ENCODE measurements at regions not wholly inside any gene's neighbourhood (a gene's known extent, or its start where the extent isn't known, plus 50 kb on each side); places are given as distances from the start of the nearest gene placed in this dataset.

GRCh38 chr10:106520698-106521097 lies 643.8 kb downstream of the SORCS1 start:
- no peak overlapping the region for H3K4me3 Mint-ChIP-seq
- CTCF ChIA-PET: no interaction called here
- DNase-seq (no peak), ATAC-seq (no peak)
- H3K27me3 Mint-ChIP-seq: no peaks in the 10 kb centered on the region
- H3K27ac Mint-ChIP-seq: no peak overlapping the region
- no peaks in the 10 kb centered on the region for H3K36me3 Mint-ChIP-seq
- H3K9me3 Mint-ChIP-seq (ENCODE audit: low read depth): peaks cover 8% of the 10 kb centered on the region
- no peaks in the 10 kb centered on the region for H3K4me1 Mint-ChIP-seq

DNA sequence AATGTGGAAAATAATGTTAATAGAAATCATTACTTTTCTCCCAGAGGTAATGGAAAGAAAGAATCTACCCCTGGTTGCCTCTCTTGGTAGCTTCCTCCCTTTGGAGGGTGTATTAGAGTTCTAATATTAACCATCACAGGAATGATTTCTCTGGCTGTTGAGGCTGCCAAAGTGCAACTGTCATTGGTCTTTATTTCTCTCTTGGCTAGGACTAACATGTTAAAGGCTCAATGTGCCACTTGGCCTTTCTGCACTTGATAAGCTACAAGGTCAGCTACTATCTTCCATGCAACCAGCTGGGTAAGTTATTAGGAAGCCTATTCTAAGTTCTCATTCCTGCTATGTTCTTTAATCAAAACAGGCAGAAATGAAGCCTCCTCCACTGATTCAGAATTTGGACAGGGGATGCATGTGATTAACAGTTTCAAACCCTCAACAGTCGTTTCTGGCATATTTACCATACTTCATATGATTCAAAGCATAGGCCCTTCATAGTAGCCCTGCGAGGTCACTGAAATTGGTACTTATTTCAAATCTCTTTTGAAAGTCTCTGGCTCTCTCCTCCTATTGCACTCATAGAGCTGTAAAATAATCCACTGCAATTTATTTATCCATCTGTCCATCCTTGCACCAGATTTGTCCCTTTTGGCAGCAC lies 645.0 kb downstream of the SORCS1 start:
- Mint-ChIP-seq H3K27ac (no peak overlapping the region), H3K9me3 (ENCODE audit: low read depth) (peaks cover 8% of the 10 kb centered on the region)

DNA sequence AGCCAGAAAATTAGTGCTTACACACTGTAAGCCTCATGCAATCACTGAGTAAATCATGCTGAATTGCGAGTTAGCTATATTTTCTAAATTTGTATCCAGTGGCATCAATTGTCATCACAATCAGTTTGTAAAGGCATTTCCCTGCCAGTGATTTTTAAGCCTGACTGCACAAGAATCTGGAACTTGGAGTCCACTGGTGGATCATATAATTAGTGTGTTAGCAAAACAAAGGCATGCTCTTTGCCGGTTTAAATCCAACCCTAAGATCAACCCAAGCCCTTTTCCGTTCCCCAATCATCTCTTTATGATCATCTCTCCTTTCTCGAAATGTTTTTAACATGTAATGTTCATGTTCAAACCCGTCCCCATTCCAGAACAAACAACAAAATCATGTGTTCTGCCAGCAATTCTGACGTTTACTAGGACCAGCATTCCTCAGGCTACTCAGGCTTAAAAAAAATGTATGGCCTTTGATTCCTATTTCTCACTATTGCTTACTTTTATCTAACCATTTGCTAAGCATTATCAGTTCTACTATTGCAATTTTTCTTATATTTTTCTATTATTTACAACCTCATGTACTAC lies 649.2 kb downstream of the SORCS1 start:
- ATAC-seq: no peak
- Mint-ChIP-seq H3K4me1 (no peaks in the 10 kb centered on the region), H3K9me3 (ENCODE audit: low read depth) (peaks cover 3% of the 10 kb centered on the region), H3K27ac (no peak overlapping the region), H3K27me3 (no peaks in the 10 kb centered on the region), H3K4me3 (no peak overlapping the region), H3K36me3 (no peaks in the 10 kb centered on the region)
- DNase-seq: no peak
- CTCF ChIA-PET: no interaction called here

More for the DNA sequence above, 645.0 kb downstream of the SORCS1 start:
- CTCF ChIA-PET: no interaction called here
- Mint-ChIP-seq H3K36me3 (no peaks in the 10 kb centered on the region), H3K4me3 (no peak overlapping the region), H3K27me3 (no peaks in the 10 kb centered on the region), H3K4me1 (no peaks in the 10 kb centered on the region)
- no peak for ATAC-seq
- DNase-seq: no peak

GRCh38 chr10:106513352-106513771 lies 651.1 kb downstream of the SORCS1 start:
- no peaks in the 10 kb centered on the region for H3K4me1 Mint-ChIP-seq
- no peak overlapping the region for H3K4me3 Mint-ChIP-seq
- ATAC-seq: no peak
- no peaks in the 10 kb centered on the region for H3K27me3 Mint-ChIP-seq
- no peak for DNase-seq
- no peak overlapping the region for H3K27ac Mint-ChIP-seq
- no peaks in the 10 kb centered on the region for H3K36me3 Mint-ChIP-seq
- CTCF ChIA-PET: no interaction called here
- no peaks in the 10 kb centered on the region for H3K9me3 Mint-ChIP-seq (ENCODE audit: low read depth)

DNA sequence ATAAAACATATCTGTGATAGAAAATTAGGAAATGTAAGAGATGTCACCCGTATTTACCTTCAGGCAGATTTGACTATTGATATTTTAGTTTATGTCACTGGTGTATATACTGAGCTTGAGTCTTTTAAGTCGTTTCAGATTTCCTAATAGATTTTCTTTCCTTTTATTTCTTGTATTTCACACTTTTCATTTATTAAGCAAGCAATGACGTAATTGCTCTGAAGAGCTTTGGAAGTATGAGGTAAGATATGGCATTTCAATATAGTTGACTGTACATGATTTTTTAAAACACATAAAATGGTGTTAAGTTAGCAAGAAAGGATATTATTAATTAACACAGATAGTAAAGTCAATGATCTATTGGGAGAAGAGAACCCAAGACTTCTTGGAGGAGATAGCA lies 652.6 kb downstream of the SORCS1 start:
- H3K27me3 Mint-ChIP-seq: no peaks in the 10 kb centered on the region
- no peak overlapping the region for H3K4me3 Mint-ChIP-seq
- CTCF ChIA-PET: no interaction called here
- ATAC-seq (no peak), DNase-seq (no peak)
- H3K4me1 Mint-ChIP-seq: no peaks in the 10 kb centered on the region
- no peaks in the 10 kb centered on the region for H3K9me3 Mint-ChIP-seq (ENCODE audit: low read depth)
- no peak overlapping the region for H3K27ac Mint-ChIP-seq
- H3K36me3 Mint-ChIP-seq: no peaks in the 10 kb centered on the region

- H3K27me3 Mint-ChIP-seq: no peaks in the 10 kb centered on the region
- H3K4me3 Mint-ChIP-seq: no peak overlapping the region
- no peaks in the 10 kb centered on the region for H3K36me3 Mint-ChIP-seq
- H3K27ac Mint-ChIP-seq: no peak overlapping the region
- H3K9me3 Mint-ChIP-seq (ENCODE audit: low read depth): peaks cover under 1% of the 10 kb centered on the region
- no peaks in the 10 kb centered on the region for H3K4me1 Mint-ChIP-seq
- DNase-seq: no peak
- CTCF ChIA-PET: no interaction called here
- ATAC-seq: no peak
Observed at GRCh38 chr10:106508950-106509349, 655.6 kb downstream of the SORCS1 start.

DNA sequence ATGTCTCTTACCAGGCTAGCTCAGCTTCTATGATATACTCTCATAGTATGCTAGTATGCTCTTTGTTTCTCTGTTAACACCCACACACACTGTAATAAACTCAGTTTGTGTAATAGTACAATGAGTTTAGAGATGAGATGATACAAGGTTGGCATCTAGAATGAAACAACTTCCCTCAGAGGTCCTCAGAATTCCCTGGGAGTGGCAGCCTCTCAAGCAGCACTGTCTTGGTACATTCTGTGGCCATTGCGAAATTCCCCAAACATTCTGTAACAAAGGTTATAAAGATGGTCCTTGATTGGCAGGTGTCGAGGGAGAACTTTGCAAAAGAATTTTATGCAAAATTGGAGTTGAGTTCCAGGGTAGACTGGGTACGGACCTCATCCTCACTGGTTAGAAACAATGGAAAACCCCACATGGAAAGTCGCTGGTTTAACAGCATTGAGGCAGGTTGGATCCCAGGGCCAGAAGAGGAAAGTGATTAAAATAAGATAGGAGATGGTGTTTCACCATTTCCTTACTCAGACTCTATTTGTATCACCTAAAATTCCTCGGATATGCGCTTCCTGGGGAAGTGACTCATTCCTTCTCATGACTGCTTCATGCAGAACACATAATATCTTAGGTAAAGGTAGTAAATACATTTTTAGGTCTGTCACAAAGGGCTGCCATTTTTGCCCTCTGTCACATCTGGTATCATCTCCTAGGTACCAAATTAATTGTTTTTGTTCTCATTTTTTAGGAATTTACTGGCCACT lies 657.8 kb downstream of the SORCS1 start:
- CTCF ChIA-PET: no interaction called here
- no peaks in the 10 kb centered on the region for H3K36me3 Mint-ChIP-seq
- H3K27ac Mint-ChIP-seq: no peak overlapping the region
- peaks cover 2% of the 10 kb centered on the region for H3K9me3 Mint-ChIP-seq (ENCODE audit: low read depth)
- H3K4me3 Mint-ChIP-seq: no peak overlapping the region
- no peak for DNase-seq
- H3K4me1 Mint-ChIP-seq: no peaks in the 10 kb centered on the region
- no peaks in the 10 kb centered on the region for H3K27me3 Mint-ChIP-seq
- no peak for ATAC-seq

DNA sequence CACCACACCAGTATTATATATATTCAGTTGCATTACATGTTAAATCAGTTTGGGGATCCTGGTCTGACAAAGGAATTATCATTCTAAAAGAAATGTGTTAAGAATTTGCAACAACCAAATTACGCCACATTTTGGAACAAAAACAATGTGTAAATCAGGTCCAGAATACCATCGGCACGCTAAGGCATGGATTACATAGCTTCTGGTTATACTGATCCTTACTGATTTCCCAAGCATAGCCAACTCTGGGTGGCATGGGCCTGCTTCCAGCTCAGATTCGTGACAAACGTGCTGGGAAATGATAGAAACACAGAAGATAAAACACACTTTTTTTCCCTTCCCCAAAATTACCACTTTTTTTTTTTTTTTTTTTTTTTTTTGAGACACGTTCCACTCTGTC lies 660.0 kb downstream of the SORCS1 start:
- CTCF ChIA-PET: no interaction called here
- H3K4me1 Mint-ChIP-seq: no peaks in the 10 kb centered on the region

GRCh38 chr10:106502641-106503040 lies 661.9 kb downstream of the SORCS1 start:
- Mint-ChIP-seq H3K4me1 (no peaks in the 10 kb centered on the region), H3K27ac (no peak overlapping the region), H3K36me3 (no peaks in the 10 kb centered on the region), H3K4me3 (no peak overlapping the region), H3K27me3 (no peaks in the 10 kb centered on the region), H3K9me3 (ENCODE audit: low read depth) (peaks cover 10% of the 10 kb centered on the region)
- CTCF ChIA-PET: no interaction called here
- ATAC-seq (no peak), DNase-seq (no peak)

More for the DNA sequence above, 660.0 kb downstream of the SORCS1 start:
- H3K9me3 Mint-ChIP-seq (ENCODE audit: low read depth): peaks cover 4% of the 10 kb centered on the region
- ATAC-seq: no peak
- H3K36me3 Mint-ChIP-seq: no peaks in the 10 kb centered on the region
- no peak overlapping the region for H3K27ac Mint-ChIP-seq
- H3K27me3 Mint-ChIP-seq: no peaks in the 10 kb centered on the region
- no peak for DNase-seq
- no peak overlapping the region for H3K4me3 Mint-ChIP-seq

- H3K4me1 Mint-ChIP-seq: no peaks in the 10 kb centered on the region
- H3K36me3 Mint-ChIP-seq: no peaks in the 10 kb centered on the region
- H3K9me3 Mint-ChIP-seq (ENCODE audit: low read depth): peaks cover 10% of the 10 kb centered on the region
- no peak for ATAC-seq
- H3K4me3 Mint-ChIP-seq: no peak overlapping the region
- DNase-seq: no peak
- CTCF ChIA-PET: no interaction called here
- no peak overlapping the region for H3K27ac Mint-ChIP-seq
- no peaks in the 10 kb centered on the region for H3K27me3 Mint-ChIP-seq
Observed at GRCh38 chr10:106500925-106501525, 663.5 kb downstream of the SORCS1 start.

DNA sequence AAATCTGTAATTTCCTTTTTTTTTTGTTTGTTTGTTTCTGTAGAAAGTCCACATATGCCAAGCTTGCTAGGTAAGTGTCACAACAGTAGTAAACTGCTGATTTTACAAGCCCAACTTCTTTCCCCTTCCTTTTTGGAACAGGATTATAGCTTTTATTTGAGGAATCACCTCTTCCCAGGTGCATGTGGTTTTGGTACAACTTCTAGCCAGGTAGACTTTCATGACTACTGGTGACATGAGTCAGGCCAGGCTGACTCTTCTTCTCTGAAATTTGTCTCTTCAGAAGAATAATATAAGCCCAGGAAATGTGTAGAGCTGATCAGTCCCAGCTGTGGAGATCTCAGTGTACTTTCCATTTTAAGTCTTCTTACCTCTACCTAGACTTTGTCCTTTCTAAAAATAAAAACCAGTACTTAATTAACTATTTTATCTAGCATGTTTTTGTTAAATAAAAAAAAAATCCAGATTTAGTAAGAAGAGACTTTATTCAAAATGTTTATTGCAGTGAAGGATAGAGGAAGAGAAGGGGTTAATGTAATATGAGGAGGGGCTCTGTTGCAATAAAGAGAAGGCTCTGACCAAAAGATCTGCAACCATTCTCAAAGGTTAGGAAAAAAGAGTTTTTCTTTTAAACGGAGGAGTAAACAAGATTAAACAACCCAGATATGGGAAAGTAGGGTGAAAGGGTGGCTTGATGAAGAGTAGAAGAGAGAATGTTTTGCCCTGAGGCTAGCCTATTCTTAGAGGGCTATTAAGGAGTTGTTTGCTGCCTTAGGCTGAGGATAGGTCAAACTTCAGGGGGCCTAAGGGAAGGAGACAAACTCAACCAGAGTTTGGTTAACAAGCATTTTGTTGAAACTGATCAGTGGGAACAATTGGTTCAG lies 664.2 kb downstream of the SORCS1 start:
- no peak overlapping the region for H3K27ac Mint-ChIP-seq
- DNase-seq: no peak
- H3K9me3 Mint-ChIP-seq (ENCODE audit: low read depth): peaks cover 10% of the 10 kb centered on the region
- H3K36me3 Mint-ChIP-seq: no peaks in the 10 kb centered on the region
- CTCF ChIA-PET: no interaction called here
- no peak overlapping the region for H3K4me3 Mint-ChIP-seq
- H3K27me3 Mint-ChIP-seq: no peaks in the 10 kb centered on the region
- ATAC-seq: no peak
- H3K4me1 Mint-ChIP-seq: no peaks in the 10 kb centered on the region

DNA sequence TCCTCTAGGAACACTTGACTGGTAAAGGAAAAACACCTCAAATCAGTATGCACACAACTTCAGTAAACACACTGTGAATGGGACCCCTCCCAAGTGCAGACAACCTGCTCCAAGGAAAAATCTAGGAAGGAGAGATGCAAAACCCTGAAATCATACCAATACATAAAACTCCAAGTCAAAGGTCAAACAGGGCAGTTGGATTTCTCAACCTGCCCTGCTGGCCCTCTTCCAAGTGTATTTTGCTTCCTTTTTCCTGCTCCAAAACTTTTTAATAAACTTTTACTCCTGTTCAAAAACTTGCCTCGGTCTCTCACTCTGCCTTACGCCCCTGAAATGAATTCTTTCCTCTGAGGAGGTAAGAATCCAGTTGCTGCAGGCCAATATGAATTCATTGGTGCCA lies 665.1 kb downstream of the SORCS1 start:
- CTCF ChIA-PET: no interaction called here
- no peaks in the 10 kb centered on the region for H3K4me1 Mint-ChIP-seq
- peaks cover 10% of the 10 kb centered on the region for H3K9me3 Mint-ChIP-seq (ENCODE audit: low read depth)
- ATAC-seq: no peak
- no peaks in the 10 kb centered on the region for H3K36me3 Mint-ChIP-seq
- H3K27me3 Mint-ChIP-seq: no peaks in the 10 kb centered on the region
- DNase-seq: no peak
- H3K27ac Mint-ChIP-seq: no peak overlapping the region
- no peak overlapping the region for H3K4me3 Mint-ChIP-seq

- H3K27me3 Mint-ChIP-seq: no peaks in the 10 kb centered on the region
- DNase-seq (no peak), ATAC-seq (no peak)
- H3K4me1 Mint-ChIP-seq: no peaks in the 10 kb centered on the region
- CTCF ChIA-PET: no interaction called here
- H3K36me3 Mint-ChIP-seq: no peaks in the 10 kb centered on the region
- no peak overlapping the region for H3K27ac Mint-ChIP-seq
- peaks cover 8% of the 10 kb centered on the region for H3K9me3 Mint-ChIP-seq (ENCODE audit: low read depth)
- no peak overlapping the region for H3K4me3 Mint-ChIP-seq
Observed at GRCh38 chr10:106498675-106499074, 665.8 kb downstream of the SORCS1 start.
